Keratinocyte (primary cell): ENCODE measurements at regions not wholly inside any gene's neighbourhood (a gene's known extent, or its start where the extent isn't known, plus 50 kb on each side); places are given as distances from the start of the nearest gene placed in this dataset.
A peak's percentile ranks its signal among the peaks of the same experiment; 100 is the strongest.

Source experiments
- CTCF ChIP-seq, 3 experiments: IDR thresholded peaks in 1 of 3; conservative IDR thresholded peaks in 1 of 3; optimal IDR thresholded peaks in 1 of 3; 2 replicates in 2 of 3; 3 replicates in 1 of 3; pipeline versions ENCODE3 to v1.5.1; 2011; ENCODE audit warnings: low read length in 3 of 3, mild to moderate bottlenecking in 3 of 3, moderate library complexity in 2 of 3, control low read depth in 1 of 3, inconsistent platforms in 1 of 3; ENCODE audit not compliant: insufficient read depth in 2 of 3; ENCODE audit errors: extremely low read depth in 1 of 3
- EZH2 ChIP-seq: IDR thresholded peaks from one replicate; pipeline ENCODE4 v1.6.1; 2012; ENCODE audit warnings: inconsistent platforms, mild to moderate bottlenecking, low read length, moderate library complexity

- TF ChIP-seq CTCF (optimal IDR thresholded peaks at IDR 0.05 in 1 of 3, IDR thresholded peaks at IDR 0.05 in 1 of 3, conservative IDR thresholded peaks at IDR 0.05 in 1 of 3; ENCODE audit: extremely low read depth in 1 of 3, insufficient read depth in 2 of 3, low read length in 3 of 3) (peak in 2 of 3 experiments; percentile 10 to 16), EZH2 (no peak)
Observed at GRCh38 chr4:181998398-181999295, 244.6 kb upstream of the TENM3 start.
